CD4-positive, alpha-beta T cell treated with Interleukin-12 subunit alpha and Interleukin-12 subunit beta, for 1 hour (primary cell): ENCODE measurements at regions not wholly inside any gene's neighbourhood (a gene's known extent, or its start where the extent isn't known, plus 50 kb on each side); places are given as distances from the start of the nearest gene placed in this dataset.

Source experiments
- DNase-seq: peaks from one replicate; pipeline ENCODE4 v3.0.0-alpha.2; 2020

DNA sequence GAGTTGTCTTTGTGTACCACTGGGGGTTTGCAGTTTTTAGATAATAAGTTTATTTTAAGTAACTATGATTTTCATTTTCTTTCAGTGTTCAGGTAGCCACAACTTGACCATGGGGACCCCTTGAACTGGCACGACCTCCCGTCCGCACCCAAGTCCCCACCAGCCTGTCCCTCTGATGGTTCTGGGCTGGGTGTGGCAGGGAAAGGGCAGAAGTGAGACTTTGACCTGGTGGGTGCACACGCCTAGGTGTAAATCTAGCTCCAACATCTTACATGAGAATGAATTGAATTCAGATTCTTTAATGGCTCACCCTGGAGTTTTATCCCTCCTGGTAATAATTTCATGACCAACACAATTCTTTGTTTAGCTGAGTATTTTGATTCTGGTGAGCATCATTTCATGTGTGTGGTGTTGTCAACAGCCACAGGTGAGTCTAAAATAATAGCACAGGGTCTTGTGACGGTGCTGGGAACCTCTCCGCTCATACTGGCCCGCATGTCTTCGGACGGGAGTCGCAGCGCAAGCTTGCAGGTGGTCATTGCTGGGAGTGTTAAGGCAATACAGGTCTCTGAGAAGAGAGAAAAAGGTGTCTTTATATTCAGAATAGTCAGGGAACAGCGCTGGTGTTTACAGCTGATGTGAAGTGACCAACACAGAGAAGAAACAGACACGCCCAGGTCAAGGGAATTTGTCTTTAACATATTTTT lies 50.8 kb upstream of the POFUT2 start:
- DNase-seq, result no peak

DNA sequence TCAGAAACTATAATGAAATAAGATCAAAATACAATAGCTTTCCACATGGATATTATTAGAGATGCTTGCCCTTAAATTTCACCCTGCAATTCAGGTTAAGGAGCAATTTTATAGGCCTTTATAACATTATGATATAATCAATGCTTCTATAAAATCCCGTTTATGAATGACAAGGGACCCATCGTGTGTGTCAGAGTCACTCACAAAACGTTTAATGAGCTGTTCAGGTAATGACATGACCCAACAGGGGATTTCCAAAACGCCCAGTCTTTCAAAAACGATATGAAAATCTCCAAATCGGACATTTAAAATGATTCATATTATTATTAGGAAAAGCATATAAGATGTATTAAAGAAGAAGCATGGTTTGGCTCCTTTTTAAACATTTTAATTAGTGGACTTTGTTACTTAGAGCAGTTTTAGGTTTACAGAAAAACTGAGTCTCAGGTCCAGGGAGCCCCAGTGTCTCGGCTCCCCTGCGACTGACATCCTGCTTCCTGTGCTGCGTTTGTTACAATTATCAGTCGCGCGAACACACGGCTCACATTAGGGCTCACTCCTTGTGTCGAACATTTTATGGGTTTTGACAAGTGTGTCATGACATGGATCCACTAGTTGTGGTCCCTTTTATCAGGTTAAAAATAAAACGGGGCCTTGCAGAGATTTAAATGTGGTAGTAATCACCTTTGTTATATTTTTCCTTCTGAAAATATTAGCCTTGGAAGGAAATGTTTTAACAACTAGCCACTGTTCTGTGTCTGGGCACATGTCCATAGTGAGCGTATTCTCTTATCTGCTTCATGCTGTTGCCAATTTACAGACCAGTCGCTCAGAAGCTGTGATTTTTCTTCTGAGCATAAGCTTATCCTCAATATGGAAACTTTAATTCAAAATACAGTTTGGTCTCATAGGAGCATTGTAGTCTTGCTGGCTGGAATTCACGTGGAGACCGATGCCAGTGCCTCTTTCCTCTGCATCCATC lies 52.0 kb upstream of the POFUT2 start:
- DNase-seq, result peak; percentile 2

DNA sequence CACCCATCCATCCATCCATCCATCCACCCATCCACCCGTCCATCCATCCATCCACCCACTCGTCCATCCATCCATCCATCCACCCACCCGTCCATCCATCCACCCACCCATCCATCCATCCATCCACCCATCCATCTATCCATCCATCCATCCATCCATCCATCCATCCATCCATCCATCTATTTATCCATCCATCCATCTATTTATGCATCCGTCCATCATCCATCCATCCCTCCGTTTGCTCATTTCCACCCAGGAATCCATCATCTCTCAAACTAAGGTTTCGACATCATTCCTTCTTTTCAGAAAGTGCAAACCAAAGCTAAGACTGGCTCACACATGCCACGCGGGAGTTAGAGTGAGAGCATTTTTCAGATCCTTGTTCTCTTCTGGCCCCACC lies 52.8 kb upstream of the POFUT2 start:
- no peak for DNase-seq

DNA sequence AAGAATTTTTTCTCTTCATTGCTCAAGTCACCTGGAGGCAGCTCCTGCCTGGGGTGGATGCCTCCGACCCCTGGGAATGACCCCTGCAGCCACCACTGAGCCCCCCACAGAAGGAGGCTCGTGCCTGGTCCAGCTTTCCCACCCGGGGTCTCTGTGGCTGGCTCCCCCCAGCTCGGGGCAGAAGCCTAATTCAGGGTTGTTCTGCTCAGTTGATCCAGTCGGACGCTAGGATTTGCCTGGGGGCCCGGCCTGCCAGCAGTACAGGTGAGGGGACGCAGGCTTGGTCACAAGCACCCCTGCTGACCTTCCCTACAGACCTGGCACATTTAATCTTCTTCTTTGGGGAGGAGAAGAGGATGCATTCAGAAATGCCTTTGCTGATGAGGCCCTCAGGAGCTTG lies 53.6 kb upstream of the POFUT2 start:
- DNase-seq, result no peak

DNA sequence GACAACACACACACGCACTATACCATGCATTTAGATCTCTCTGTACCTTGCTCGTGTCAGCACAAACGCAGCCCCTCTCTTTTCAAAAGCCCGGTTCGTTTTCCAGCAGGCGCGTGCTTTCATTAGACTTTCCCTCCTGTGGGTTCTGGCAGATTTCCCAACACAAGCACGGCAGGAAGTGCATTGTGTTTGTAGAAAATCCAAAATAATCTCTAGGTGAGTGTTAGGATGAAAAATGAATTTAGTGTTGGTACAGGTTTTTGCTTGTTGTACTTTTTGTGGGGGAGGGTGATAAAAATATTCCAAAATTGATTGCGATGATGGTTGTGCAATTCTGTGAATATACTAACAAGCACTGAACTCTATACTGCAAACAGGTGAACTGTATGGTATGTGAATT lies 54.1 kb upstream of the POFUT2 start:
- no peak for DNase-seq

DNA sequence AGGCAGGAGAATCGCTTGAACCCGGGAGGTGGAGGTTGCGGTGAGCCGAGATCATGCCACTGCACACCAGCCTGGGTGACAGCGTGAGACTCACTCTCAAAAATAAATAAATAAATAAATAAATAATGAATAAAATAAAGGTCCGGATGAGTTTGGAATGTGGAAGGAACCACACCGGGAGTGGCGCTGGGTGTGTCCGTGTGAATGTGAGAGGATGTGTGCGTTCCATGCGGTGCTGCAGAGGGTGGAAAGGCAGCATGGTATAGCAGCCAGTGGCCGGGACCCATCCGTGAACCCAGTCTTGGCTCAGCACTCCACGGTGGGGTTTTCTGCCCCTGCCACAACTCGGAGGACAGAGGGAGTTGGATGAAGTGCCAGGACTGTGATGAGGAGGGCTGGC lies 56.2 kb upstream of the POFUT2 start:
- no peak for DNase-seq

DNA sequence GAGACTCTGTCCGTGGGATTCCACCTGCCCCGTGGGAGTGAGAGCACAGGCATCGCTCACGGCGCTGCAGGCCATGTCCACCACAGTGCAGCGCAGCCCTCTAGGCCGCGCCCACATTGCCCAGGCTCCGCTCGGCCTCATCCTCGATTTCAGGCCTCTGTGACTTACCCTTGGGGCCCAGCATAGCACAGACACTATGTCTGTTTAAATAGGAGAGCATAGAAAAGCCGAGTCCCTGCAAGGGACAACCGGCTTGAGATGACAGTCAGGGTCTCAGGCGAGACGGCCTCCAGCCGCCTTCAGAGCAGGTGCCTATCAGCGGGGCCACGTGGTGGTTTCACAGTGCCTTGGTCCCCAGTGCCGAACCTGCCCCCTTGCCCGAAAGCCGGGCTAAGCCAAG lies 56.9 kb upstream of the POFUT2 start:
- DNase-seq, result no peak

DNA sequence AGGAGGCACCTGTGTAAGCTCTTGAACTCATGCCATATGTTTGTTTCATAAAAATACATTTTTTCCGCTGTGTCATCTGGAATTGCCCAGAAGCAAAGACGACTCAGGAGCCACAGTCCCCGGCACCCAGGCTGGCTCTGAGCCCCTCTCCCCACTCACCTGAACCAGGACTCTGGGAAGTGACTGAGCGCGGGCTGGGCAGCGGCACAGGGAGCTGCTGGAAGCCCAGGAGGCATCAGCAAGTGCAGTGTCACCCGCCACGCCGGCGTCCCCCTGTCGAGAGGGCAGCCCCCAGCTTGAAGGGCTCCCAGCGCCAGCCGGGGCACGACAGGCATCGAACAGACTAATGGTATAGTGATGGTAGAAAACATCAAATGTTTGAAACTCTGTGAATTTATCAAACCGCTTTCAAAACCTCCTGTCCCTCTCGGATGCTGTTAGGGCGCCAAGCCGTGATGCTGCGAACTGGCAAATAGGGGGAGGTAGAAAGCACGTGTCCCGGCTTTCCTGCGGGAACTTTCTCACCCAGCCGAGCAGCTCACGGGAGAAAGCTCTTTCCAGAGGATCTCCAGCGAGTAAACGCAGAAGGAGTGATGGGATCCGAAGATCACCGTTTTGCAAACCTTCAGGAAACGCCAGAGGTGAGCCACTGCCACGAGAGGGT lies 57.8 kb upstream of the COL18A1 start:
- no peak for DNase-seq

DNA sequence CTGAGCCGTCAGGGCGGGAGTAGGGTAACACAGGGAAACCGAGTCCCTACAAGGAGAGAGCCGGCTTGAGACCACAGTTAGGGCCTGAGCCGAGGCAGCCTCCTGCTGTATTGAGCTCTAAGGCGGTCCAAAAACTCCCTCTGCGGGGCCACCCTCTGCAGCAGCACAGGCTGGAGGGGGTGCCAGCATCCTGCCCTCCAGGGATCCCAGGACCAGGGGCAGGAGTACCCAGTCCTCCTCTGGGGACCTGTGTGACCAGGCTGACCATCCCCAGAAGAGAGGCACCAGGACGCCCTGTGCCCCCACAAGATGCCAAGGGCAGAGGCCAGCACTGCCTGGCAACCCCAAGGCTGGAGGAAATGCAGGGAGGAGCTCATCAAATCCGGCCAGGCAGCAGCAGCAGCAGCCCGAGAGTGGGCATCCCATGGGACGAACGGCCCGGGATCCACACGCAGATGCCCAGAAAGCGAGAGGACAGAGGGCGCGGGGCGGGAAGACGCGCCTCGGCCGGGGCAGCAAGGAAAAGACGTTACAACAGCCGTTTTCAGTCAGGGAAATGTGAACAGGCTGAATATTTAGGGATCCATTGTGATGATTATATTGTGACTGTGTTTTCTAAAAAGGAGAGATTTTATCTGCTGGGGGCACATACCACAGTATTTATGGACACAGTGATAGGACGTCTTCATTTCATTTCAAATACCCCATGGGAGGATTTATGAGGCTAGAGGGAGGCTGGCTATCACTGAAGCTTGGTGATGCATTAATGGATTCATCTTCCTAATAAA lies 57.1 kb upstream of the COL18A1 start:
- DNase-seq, result no peak

DNA sequence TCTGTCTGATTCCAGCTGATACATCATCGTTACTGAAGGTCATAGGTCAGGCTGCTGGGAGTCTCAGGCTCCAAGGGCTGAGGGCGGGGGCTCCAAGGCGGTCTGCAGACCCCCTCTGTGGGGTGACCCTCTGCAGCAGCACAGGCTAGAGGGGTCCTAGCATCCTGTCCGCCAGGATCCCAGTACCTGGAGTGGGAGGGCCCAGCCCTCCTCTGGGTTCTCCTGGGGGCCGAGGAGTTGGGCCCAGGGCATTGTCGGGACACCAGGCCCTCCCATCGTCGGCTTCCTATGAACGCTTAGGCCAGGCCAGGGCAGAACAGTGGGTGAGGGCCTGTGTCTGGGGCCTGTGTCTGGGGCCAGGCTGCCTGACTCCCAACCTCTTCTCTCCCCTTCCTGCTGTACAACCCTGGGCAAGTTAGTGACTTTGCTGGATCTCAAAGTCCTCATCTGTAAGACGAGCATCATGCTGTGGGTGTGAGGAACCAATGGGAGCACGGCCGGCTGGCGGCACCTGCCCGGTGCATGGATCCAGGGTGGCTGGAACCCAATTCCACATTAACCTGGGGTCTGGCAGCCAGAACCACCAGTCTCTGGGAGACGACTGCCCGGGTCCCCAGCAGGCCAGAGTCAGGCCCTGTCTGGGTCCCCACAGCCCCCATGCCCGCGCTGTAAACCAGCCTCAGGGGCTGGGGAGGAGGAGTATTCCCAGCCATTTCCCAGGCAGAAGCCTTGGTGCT lies 56.2 kb upstream of the COL18A1 start:
- no peak for DNase-seq

DNA sequence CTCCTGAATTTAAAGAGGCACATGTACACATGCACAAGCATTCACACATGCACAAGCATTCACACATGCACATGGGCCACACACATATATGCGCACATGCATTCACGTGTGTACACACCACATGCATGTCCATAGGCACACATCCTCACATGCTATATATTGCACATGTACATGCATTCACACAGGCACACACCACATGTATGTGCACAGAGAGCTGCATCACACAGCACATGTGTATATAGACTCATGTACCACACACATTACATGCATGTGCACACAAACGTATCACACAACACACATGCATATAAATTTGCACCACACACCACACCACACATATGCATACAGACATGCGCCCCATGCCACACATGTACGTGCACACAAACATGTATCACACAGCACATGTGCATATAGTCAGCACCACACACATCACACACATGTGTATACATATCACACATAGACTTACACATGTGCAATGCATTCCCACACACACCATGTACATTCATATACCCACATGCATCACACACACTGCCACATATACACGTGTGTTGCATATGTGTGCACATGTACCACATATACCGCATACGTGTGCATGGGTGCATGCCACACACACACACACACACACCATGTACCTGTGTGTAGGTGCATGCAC lies 54.6 kb upstream of the COL18A1 start:
- no peak for DNase-seq

DNA sequence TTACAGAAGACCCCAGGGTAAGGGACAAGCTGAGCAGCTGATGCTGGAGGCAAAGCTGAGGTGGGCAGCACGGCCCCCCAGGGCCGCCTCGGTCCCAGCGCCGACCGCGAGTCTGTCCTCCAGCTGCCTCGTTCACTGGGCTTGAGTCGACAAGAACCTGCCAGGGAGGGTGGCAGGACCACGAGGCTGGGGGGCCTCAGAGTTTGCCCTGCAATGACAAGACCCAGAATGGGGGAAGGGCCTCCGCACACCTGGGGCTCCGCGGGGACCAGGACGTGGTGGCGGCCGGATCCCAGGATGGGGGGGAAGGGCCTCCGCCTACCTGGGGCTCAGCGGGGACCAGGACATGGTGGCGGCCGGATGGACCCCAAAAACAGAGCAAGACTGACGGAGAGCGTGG lies 53.9 kb upstream of the COL18A1 start:
- no peak for DNase-seq

DNA sequence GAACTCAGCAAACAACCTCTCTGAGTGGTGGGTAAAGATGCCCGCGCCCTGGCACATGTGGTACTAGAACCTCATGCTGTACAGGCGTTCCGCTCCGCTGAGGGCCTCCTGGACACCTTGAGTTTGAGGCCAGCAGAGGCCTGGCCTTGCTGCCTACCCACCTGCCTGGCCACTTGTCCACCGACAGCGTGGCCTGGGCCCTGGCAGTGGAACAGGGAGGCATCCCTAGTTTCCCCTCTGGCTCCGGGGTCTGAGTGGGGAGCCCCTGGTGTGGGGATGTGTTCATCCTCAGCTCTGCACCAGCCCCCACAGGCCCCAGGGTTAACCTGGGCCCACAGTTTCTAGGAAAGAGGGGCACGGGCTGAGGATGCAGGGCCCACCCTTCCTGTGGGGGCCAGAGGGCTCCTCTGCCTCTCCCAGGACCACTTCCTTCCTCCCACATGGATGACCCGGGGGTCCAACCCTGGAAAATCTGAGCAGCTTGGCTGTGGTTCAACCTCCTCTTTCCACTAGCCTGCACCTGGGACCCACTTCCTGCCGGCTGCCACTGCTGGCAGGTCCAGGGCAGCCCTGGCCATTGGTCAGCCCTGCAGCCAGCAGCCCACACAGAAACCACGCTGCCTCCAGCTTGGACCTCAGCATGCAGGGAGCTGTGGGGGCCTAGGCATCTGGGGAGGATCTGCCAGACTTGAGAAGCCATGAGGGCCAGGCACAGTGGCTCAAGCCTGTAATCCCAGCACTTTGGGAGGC lies 53.3 kb upstream of the COL18A1 start:
- no peak for DNase-seq

DNA sequence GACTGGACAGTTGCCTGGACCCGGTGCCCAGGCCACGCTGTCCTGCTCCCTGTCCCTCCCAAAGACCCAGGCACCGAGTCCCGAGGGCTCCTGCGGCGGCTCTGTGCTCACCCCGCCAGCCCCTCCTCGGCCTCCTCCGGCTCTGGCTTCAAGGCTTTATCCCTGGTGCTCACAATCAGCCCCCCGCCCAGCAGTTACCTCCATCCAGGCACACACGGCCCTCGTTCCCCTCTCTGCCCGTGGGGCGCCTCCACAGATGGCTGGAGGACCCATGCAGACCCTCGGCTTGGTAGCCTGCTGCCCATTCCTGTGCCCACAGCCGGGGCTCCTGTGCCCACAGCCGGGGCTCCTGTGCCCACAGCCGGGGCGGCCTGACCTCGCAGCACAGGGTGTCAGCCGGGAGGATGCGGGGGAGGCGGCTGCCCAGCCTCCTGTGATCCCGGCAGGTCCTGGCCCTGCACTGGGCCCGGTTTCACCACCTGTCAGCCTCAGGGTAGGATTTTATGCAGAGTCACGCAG lies 52.3 kb upstream of the COL18A1 start:
- DNase-seq, result no peak

DNA sequence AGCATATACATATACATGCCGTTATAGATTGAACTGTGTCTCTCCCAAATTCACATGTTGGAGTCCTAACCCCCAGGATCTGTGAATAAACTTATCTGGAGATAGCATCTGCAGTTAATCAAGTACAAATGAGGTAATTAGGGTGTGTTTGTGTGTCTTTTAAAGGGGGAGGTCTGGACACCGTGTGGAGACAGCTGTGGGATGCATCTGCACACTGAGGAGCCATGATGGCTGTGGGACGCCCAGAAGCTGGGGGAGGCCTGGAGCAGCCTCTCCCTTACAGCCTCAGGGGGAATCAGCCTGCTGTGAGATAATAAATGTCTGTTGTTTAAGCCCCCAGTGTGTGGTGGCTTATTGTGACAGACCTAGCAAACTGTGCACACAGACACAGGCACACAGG lies 51.8 kb upstream of the COL18A1 start:
- no peak for DNase-seq

DNA sequence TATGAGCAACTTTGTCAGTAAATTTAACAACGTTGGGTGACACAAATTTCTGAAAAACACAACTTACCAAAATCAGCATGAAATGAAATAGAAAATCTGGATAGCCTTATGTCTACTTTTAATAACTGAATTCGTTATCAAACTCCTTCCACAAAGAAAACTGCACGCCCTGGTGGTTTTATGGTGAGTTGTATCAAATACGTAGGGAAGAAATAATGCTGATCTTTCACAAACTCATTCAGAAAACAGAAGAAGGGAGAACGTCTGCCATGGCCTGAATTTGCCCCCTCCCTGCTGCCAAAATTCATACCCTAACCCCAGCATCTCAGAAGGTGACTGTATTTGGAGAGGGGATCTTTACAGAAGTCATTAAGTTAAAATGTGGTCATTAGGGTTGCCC lies 50.0 kb upstream of the COL18A1 start:
- DNase-seq, result no peak
